Thyroid gland (tissue), 4 donors: ENCODE measurements at regions not wholly inside any gene's neighbourhood (a gene's known extent, or its start where the extent isn't known, plus 50 kb on each side); places are given as distances from the start of the nearest gene placed in this dataset.

Source experiments
- DNase-seq, 2 donors: peaks; one replicate each; pipeline ENCODE4 v3.0.0-alpha.2; 2019
- H3K27ac ChIP-seq, 3 donors: fragments of 200-600 bp; sonication (generic); 1 replicate in 2 of 3; 2 replicates in 1 of 3; pipeline ENCODE4 v1.5.1; 2016 to 2019; ENCODE audit warnings: mild to moderate bottlenecking in 1 of 3, moderate library complexity in 1 of 3
- H3K27me3 ChIP-seq: fragments of 200-600 bp; sonication (generic); one replicate; pipeline ENCODE4 v1.5.1; 2019
- H3K36me3 ChIP-seq, 2 donors: fragments of 200-600 bp; sonication (generic); one replicate each; pipeline ENCODE4 v1.5.1; 2016 to 2019
- H3K4me1 ChIP-seq, 2 donors: fragments of 200-600 bp; sonication (generic); one replicate each; pipeline ENCODE4 v1.5.1; 2017 to 2019
- H3K4me3 ChIP-seq, 3 donors: fragments of 200-600 bp; sonication (generic); replicated peaks in 1 of 3; 1 replicate in 2 of 3; 2 replicates in 1 of 3; pipeline ENCODE4 v1.5.1; 2016; ENCODE audit warnings: mild to moderate bottlenecking in 1 of 3
- H3K9me3 ChIP-seq: fragments of 200-600 bp; sonication (generic); one replicate; pipeline ENCODE4 v1.5.1; 2017
- POLR2A ChIP-seq, 2 donors: fragments of 450-650 bp; IDR thresholded peaks; one replicate each; pipeline ENCODE4 v1.6.1; 2017; ENCODE audit warnings: antibody characterized with exemption in 2 of 2, mild to moderate bottlenecking in 2 of 2, moderate library complexity in 1 of 2
- WGBS, 2 donors: methylation state at CpG; one replicate each; pipeline ENCODE4 v1.1.5; 2017; 5-methylcytosine and 5-hydroxymethylcytosine counted together
- intact Hi-C: fragments of 100-400 bp; cut with DNase I; formaldehyde crosslinking; loops from one replicate; pipeline ENCODE4 v1.15.1; 2023
- TF ChIP-seq, protein P1 (sequence below), 6 experiments: fragments of 200-600 bp in 3 of 6; fragments of 450-650 bp in 3 of 6; sonication (generic) in 3 of 6; IDR thresholded peaks; one replicate each; pipeline ENCODE4 v1.5.1; 2016 to 2019; ENCODE audit warnings: antibody characterized with exemption in 6 of 6, mild to moderate bottlenecking in 2 of 6, inconsistent platforms in 1 of 6, moderate library complexity in 1 of 6

DNA sequence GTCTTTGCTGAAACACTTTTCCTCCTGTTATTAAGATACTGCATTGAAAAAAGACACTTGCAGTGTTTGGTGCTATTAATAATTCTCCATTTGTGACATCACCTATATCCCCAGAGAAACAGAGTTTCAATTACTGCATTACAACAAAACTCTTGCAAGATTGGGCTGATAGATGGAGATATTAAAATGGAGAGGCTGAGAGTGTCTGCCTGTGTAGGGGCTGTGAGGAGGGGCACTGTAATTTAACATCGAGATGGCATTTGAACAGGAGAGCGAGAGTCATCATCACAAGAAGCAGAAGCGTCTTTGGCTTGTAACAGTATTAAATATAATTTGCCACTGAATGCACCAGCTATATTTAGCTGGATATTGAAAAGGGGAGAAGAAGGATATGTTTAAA lies 316.5 kb downstream of the CDH26 start:
- WGBS, 2 donors: 89 to 90% methylated on average over 3 of the region's 3 CpGs
- DNase-seq: no peak
- no peak for TF ChIP-seq POLR2A (IDR thresholded peaks at IDR 0.05)
- TF ChIP-seq, protein P1, sequence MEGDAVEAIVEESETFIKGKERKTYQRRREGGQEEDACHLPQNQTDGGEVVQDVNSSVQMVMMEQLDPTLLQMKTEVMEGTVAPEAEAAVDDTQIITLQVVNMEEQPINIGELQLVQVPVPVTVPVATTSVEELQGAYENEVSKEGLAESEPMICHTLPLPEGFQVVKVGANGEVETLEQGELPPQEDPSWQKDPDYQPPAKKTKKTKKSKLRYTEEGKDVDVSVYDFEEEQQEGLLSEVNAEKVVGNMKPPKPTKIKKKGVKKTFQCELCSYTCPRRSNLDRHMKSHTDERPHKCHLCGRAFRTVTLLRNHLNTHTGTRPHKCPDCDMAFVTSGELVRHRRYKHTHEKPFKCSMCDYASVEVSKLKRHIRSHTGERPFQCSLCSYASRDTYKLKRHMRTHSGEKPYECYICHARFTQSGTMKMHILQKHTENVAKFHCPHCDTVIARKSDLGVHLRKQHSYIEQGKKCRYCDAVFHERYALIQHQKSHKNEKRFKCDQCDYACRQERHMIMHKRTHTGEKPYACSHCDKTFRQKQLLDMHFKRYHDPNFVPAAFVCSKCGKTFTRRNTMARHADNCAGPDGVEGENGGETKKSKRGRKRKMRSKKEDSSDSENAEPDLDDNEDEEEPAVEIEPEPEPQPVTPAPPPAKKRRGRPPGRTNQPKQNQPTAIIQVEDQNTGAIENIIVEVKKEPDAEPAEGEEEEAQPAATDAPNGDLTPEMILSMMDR (IDR thresholded peaks at IDR 0.05): no peak
- H3K27ac ChIP-seq: no peak overlapping the region
- H3K4me3 ChIP-seq: no peak overlapping the region
- intact Hi-C loops: no loop called here
- H3K9me3 ChIP-seq: no peaks in the 10 kb centered on the region
- H3K36me3 ChIP-seq: no peaks in the 10 kb centered on the region
- no peaks in the 10 kb centered on the region for H3K4me1 ChIP-seq
- H3K27me3 ChIP-seq: no peaks in the 10 kb centered on the region

DNA sequence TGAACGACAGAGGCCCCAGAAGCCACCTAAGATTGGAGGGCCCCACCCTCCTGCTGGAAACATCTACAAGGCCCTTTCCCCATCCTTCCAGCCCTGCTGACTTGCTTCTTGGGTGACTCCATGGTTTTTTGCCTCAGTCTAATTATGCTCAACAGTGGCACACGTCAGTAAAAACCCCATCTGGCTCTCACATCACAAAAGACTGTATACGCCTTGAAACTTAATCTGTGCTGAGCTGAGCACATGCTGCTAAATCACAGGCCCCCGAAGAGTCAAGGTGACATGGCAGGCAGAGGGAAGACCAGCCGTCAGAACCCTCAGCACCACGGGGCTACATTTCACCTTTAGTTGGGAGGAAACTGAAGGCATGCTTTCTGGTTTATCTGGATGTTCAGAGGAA lies 323.1 kb downstream of the CDH26 start:
- no peaks in the 10 kb centered on the region for H3K9me3 ChIP-seq
- no peaks in the 10 kb centered on the region for H3K36me3 ChIP-seq
- no peak overlapping the region for H3K27ac ChIP-seq
- no peak overlapping the region for H3K4me3 ChIP-seq
- H3K4me1 ChIP-seq: no peaks in the 10 kb centered on the region
- no peak for DNase-seq
- TF ChIP-seq, protein P1 (IDR thresholded peaks at IDR 0.05): no peak
- TF ChIP-seq POLR2A (IDR thresholded peaks at IDR 0.05): no peak
- intact Hi-C loops: no loop called here
- WGBS, 2 donors: 92 to 96% methylated on average over 5 to 6 of the region's 6 CpGs
- no peaks in the 10 kb centered on the region for H3K27me3 ChIP-seq

DNA sequence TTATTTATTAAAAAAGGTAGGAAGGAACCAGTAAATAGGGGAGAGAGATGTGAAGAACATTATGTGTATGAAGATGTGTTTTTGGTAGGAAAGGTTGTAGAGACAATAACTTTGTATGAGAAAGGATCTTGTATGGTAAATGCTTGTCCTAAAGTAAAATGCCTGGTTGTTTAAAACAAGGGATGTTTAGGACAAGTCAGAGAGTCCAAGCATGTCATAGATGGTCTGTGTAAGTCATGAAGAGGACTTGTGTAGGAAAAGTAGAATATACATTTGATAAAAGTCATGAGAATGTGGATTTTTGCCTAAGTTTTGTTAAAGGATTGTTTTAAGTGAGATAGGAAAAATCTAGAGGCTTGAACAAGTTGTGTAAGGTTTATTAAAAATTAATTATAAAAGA lies 325.1 kb downstream of the CDH26 start:
- DNase-seq: no peak
- no peak overlapping the region for H3K4me3 ChIP-seq
- H3K9me3 ChIP-seq: no peaks in the 10 kb centered on the region
- intact Hi-C loops: no loop called here
- H3K27me3 ChIP-seq: no peaks in the 10 kb centered on the region
- TF ChIP-seq, protein P1 (IDR thresholded peaks at IDR 0.05): no peak
- TF ChIP-seq POLR2A (IDR thresholded peaks at IDR 0.05): no peak
- no peaks in the 10 kb centered on the region for H3K4me1 ChIP-seq
- H3K27ac ChIP-seq: no peak overlapping the region
- no peaks in the 10 kb centered on the region for H3K36me3 ChIP-seq

DNA sequence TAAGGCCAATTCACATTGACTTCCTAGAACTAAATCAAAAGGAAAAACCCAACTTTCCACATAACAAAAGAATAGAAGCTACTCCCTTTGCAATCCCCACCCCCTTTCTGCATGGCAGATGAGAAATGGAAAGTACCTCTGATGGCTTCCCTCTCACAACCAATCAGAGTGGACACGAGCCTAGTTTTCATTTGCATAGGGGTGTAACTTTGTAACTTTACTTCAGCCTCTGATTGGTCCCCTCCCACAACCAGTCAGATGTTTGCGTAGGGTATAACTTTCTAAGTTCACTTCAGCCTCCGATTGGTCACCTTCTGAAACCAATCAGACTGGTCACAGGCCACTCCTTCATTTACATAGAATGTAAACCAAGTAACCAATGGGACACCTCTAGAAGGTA lies 328.5 kb downstream of the CDH26 start:
- Histone ChIP-seq H3K4me1 (no peaks in the 10 kb centered on the region), H3K9me3 (no peaks in the 10 kb centered on the region), H3K27me3 (no peaks in the 10 kb centered on the region), H3K36me3 (no peaks in the 10 kb centered on the region), H3K4me3 (no peak overlapping the region), H3K27ac (no peak overlapping the region)
- DNase-seq: no peak
- no peak for TF ChIP-seq POLR2A (IDR thresholded peaks at IDR 0.05)
- TF ChIP-seq, protein P1 (IDR thresholded peaks at IDR 0.05): no peak
- intact Hi-C loops: no loop called here
- WGBS, 2 donors: 82 to 88% methylated on average over 3 of the region's 3 CpGs

DNA sequence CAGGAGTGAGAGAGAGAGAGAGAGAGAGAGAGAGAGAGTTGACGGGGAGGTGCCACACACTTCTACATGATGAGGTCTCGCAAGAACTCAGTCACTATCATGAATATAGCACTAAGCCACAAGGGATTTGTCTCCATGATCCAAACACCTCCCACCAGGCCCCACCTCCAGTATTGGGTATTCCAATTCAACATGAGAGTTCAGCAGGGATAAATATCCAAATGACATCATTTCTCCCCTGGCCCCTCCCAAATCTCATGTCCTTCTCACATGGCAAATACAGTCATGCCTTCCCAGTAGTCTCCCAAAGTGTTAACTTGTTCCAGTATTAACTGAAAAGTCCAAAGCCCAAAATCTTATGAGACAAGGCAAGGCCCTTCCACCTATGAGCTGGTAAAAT lies 330.7 kb downstream of the CDH26 start:
- Histone ChIP-seq H3K36me3 (no peaks in the 10 kb centered on the region), H3K4me1 (no peaks in the 10 kb centered on the region), H3K4me3 (no peak overlapping the region), H3K27ac (no peak overlapping the region), H3K27me3 (no peaks in the 10 kb centered on the region), H3K9me3 (no peaks in the 10 kb centered on the region)
- intact Hi-C loops: no loop called here
- WGBS, 2 donors: 91 to 100% methylated on average over 2 of the region's 2 CpGs
- TF ChIP-seq, protein P1 (IDR thresholded peaks at IDR 0.05): no peak
- TF ChIP-seq POLR2A (IDR thresholded peaks at IDR 0.05): no peak
- DNase-seq: no peak
